HepG2 (cell line): ENCODE measurements at regions not wholly inside any gene's neighbourhood (a gene's known extent, or its start where the extent isn't known, plus 50 kb on each side); places are given as distances from the start of the nearest gene placed in this dataset.

Source experiments
- ATAC-seq: fragments of 200-7000 bp; cut with Tn5 transposase; 3 replicates; pipeline ENCODE4 v1.9.1; 2020; ENCODE audit warnings: mild to moderate bottlenecking, moderate library complexity
- BruUV-seq: library from RNA; stranded (reverse); fragments of 400-500 nt; replicated peaks from 2 replicates; lab custom pipeline; 2021; lab: Mats Ljungman, UMichigan
- CTCF ChIA-PET: fragments of 300-600 bp; formaldehyde crosslinking; extraction: SDS; loops from one replicate; lab custom pipeline; 2021; ENCODE audit warnings: low total read pairs, inconsistent platforms, low intra/inter-chr PET ratio; lab: Yijun Ruan, JAX
- POLR2A ChIA-PET: fragments of 350-600 bp; sonication (Branson Sonifier 250); formaldehyde crosslinking; loops from one replicate; lab custom pipeline; 2020; ENCODE audit warnings: antibody characterized with exemption, inconsistent platforms; lab: Yijun Ruan, JAX
- DNase-seq: peaks from one replicate; pipeline ENCODE4 v3.0.0-alpha.2; 2015; ENCODE audit warnings: low spot score
- FAIRE-seq: peaks from 3 replicates; lab custom pipeline; 2011; peaks lifted over from hg19 to GRCh38; lab: Jason Lieb, UNC
- H2AFZ ChIP-seq: one replicate; pipeline ENCODE4 v1.6.1; 2011; ENCODE audit warnings: low read length, inconsistent platforms
- H3K27ac ChIP-seq: fragments of 300-600 bp; 3 replicates; pipeline ENCODE4 v1.8.0; 2011; ENCODE audit warnings: mixed run types, mild to moderate bottlenecking, mixed read lengths, low read length, inconsistent platforms; ENCODE audit not compliant: insufficient read depth; ENCODE audit errors: extremely low read length
- H3K27me3 ChIP-seq, 2 experiments: fragments of 200-600 bp in 1 of 2; 2 replicates in 1 of 2; 3 replicates in 1 of 2; pipeline versions ENCODE4 v1.6.0 to v1.8.0; 2011; ENCODE audit warnings: low read length in 2 of 2, mild to moderate bottlenecking in 2 of 2, moderate library complexity in 2 of 2, inconsistent platforms in 1 of 2; ENCODE audit not compliant: insufficient read depth in 2 of 2, control insufficient read depth in 1 of 2
- H3K36me3 ChIP-seq, 2 experiments: fragments of 200-600 bp in 1 of 2; replicated peaks in 1 of 2; 2 replicates in 1 of 2; 3 replicates in 1 of 2; pipeline versions ENCODE4 v1.5.1 to v1.8.0; 2011; ENCODE audit warnings: low read length in 2 of 2, inconsistent platforms in 1 of 2; ENCODE audit not compliant: insufficient read depth in 2 of 2, control insufficient read depth in 1 of 2
- H3K4me1 ChIP-seq: 2 replicates; pipeline ENCODE4 v1.5.1; 2012; ENCODE audit warnings: low read length, inconsistent platforms; ENCODE audit not compliant: insufficient read depth
- H3K4me2 ChIP-seq: 2 replicates; pipeline ENCODE4 v1.6.0; 2011; ENCODE audit warnings: low read depth, low read length, inconsistent platforms
- H3K4me3 ChIP-seq, 3 experiments: fragments of 200-600 bp in 1 of 3; sonication (generic), shearing (Covaris generic) in 1 of 3; replicated peaks in 1 of 3; 2 replicates each; pipeline ENCODE4 v1.5.1; 2011 to 2016; ENCODE audit warnings: low read length in 3 of 3, inconsistent platforms in 2 of 3, low read depth in 2 of 3, mild to moderate bottlenecking in 2 of 3, control low read depth in 1 of 3, mixed read lengths in 1 of 3; ENCODE audit not compliant: insufficient read depth in 1 of 3
- H3K79me2 ChIP-seq: one replicate; pipeline ENCODE4 v1.6.1; 2011; ENCODE audit warnings: low read length, inconsistent platforms; ENCODE audit not compliant: insufficient read depth
- H3K9ac ChIP-seq: 2 replicates; pipeline ENCODE4 v1.6.0; 2011; ENCODE audit warnings: mild to moderate bottlenecking, low read depth, low read length, inconsistent platforms; ENCODE audit not compliant: insufficient read depth
- H3K9me3 ChIP-seq: 2 replicates; pipeline ENCODE4 v1.5.1; 2012; ENCODE audit warnings: mild to moderate bottlenecking, low read length
- H4K20me1 ChIP-seq: 2 replicates; pipeline ENCODE4 v1.6.0; 2011; ENCODE audit warnings: inconsistent platforms, mild to moderate bottlenecking, low read length, moderate library complexity; ENCODE audit not compliant: insufficient read depth
- CREB1 ChIP-seq, 2 experiments: fragments of 450-650 bp in 1 of 2; IDR thresholded peaks; 2 replicates each; pipeline ENCODE4 v1.6.1; 2016 to 2017; ENCODE audit warnings: control low read depth in 1 of 2, mild to moderate bottlenecking in 1 of 2, missing compliant biosample characterization in 1 of 2, missing genetic modification characterization in 1 of 2
- EP300 ChIP-seq, 3 experiments: sonication (generic) in 1 of 3; formaldehyde crosslinking in 1 of 3; IDR thresholded peaks; 2 replicates each; pipeline versions ENCODE4 v1.5.1 to v1.6.1; 2011 to 2020; ENCODE audit warnings: low read depth in 2 of 3, low read length in 2 of 3, borderline replicate concordance in 1 of 3, improper control_type of control experiment in 1 of 3, mild to moderate bottlenecking in 1 of 3, missing genetic modification reagents in 1 of 3, moderate library complexity in 1 of 3
- FOSL2 ChIP-seq: sonication (generic); formaldehyde crosslinking; IDR thresholded peaks from 2 replicates; pipeline ENCODE4 v1.4.0; 2020; ENCODE audit warnings: missing genetic modification reagents
- KDM3A ChIP-seq: IDR thresholded peaks from 2 replicates; pipeline ENCODE4 v1.6.1; 2018; ENCODE audit warnings: low read depth, missing compliant biosample characterization
- MAFF ChIP-seq: IDR thresholded peaks from 2 replicates; pipeline ENCODE4 v1.6.1; 2011; ENCODE audit warnings: low read depth, low read length, improper control_type of control experiment
- MTA3 ChIP-seq: sonication (generic); formaldehyde crosslinking; IDR thresholded peaks from 2 replicates; pipeline ENCODE4 v1.4.0; 2020; ENCODE audit warnings: missing genetic modification reagents
- NCOA2 ChIP-seq: sonication (generic); formaldehyde crosslinking; IDR thresholded peaks from 2 replicates; pipeline ENCODE4 v1.8.0; 2022; ENCODE audit warnings: inconsistent platforms
- RFX3 ChIP-seq: IDR thresholded peaks from 2 replicates; pipeline ENCODE4 v1.6.1; 2016; ENCODE audit warnings: missing biosample characterization, missing genetic modification reagents
- RXRB ChIP-seq: IDR thresholded peaks from 2 replicates; pipeline ENCODE4 v1.6.1; 2016; ENCODE audit warnings: borderline replicate concordance, missing genetic modification reagents, missing compliant biosample characterization
- SIX1 ChIP-seq: sonication (generic); formaldehyde crosslinking; IDR thresholded peaks from 2 replicates; pipeline ENCODE4 v1.4.0; 2020; ENCODE audit warnings: missing genetic modification reagents, borderline replicate concordance
- ZBTB21 ChIP-seq: sonication (generic); formaldehyde crosslinking; IDR thresholded peaks from 2 replicates; pipeline ENCODE4 v1.4.0; 2020; ENCODE audit warnings: missing genetic modification reagents
- ZKSCAN8 ChIP-seq: IDR thresholded peaks from 2 replicates; pipeline ENCODE4 v1.6.1; 2016; ENCODE audit warnings: borderline replicate concordance, missing genetic modification reagents, missing compliant biosample characterization
- ZNF570 ChIP-seq: sonication (generic); formaldehyde crosslinking; IDR thresholded peaks from 2 replicates; pipeline ENCODE4 v1.4.0; 2020; ENCODE audit warnings: mild to moderate bottlenecking, missing genetic modification reagents, borderline replicate concordance
- ZNF652 ChIP-seq: IDR thresholded peaks from 2 replicates; pipeline ENCODE4 v1.6.1; 2016; ENCODE audit warnings: low read depth, borderline replicate concordance
- WGBS: methylation state at CpG from one replicate; pipeline ENCODE4 v1.1.6; 2017; ENCODE audit warnings: low lambda C conversion rate; 5-methylcytosine and 5-hydroxymethylcytosine counted together
- in situ Hi-C: cut with HindIII; loops from 2 replicates; pipeline ENCODE4 v1.10.0; 2017; ENCODE audit warnings: low pct_unique_long_range_greater_than_20kb; ENCODE audit not compliant: extremely low pct_ligation_motif_present
- intact Hi-C: fragments of 100-400 bp; cut with micrococcal nuclease; formaldehyde crosslinking; loops from one replicate; pipeline ENCODE4 v1.10.0; 2022; ENCODE audit not compliant: unreplicated experiment
- TF ChIP-seq, protein P1 (sequence below): sonication (generic); formaldehyde crosslinking; IDR thresholded peaks from 2 replicates; pipeline ENCODE4 v1.8.0; 2022; ENCODE audit warnings: missing genetic modification reagents, mild to moderate bottlenecking, moderate library complexity, borderline replicate concordance

DNA sequence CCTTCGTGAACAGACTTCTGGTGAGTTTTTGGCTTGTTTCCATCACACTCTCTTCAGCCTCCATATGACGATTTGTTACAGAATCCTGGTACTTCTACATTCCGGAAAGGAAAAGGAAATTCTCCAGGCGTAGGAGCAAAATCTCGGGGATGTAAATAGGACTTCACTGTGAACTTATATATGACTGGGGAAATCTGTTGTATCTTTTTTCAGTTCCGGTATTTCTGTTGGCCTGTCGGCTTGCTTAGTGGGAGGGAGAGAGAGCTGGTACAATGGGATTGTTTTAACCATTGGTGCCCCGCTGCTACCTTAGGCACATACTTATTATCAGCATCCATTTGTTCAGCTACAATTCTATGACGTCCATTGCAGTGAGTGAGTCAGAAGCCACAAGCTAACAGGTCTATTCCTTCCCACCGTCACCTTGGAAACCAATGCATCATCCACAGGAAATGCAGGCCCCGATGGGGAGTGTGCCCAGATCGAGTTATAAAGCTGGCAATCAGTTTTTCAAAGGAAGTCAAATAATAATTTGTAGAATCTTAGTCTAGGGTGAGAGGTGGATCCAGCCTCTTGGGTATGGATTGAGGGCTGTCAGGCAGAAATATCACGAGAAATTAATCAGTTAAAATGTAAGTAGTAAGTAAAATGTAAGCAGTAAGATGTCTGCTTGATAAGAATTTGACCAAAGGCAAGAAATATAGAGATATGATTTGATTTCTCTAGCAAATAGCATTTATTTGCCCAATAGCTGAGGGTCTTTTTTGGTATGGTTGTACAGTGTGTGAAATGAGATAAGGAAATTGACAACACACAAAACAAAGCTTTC is 92.0 kb upstream of the MKLN1 start:
- no peak overlapping the region for H2AFZ ChIP-seq
- ChIA-PET POLR2A (no interaction called here), CTCF (no interaction called here)
- no peak for ATAC-seq
- 5% methylated on average over 13 of the region's 13 CpGs for WGBS
- H3K9me3 ChIP-seq: no peaks in the 10 kb centered on the region
- peaks cover 23% of the 10 kb centered on the region for H3K4me1 ChIP-seq
- in situ Hi-C loops (no loop called here), intact Hi-C loops (no loop called here)
- H3K79me2 ChIP-seq: no peaks in the 10 kb centered on the region
- no peak overlapping the region for H3K27ac ChIP-seq
- H3K27me3 ChIP-seq: peaks cover 0 to 5% of the 10 kb centered on the region in 2 experiments; a peak in 1 of 5 replicates
- H3K36me3 ChIP-seq: no peaks in the 10 kb centered on the region
- H3K9ac ChIP-seq: no peak overlapping the region
- no TSS peak for BruUV-seq
- no peaks in the 10 kb centered on the region for H4K20me1 ChIP-seq
- peak; percentile 16 for DNase-seq
- H3K4me2 ChIP-seq: 0 out of 2 replicates have a peak overlapping the region, but pooled peaks have one; percentile 10
- H3K4me3 ChIP-seq: no peak overlapping the region
- FAIRE-seq: no peak
- TF ChIP-seq ZBTB21 (CRISPR knock-in tag) (no peak), RFX3 (CRISPR knock-in tag) (peak; percentile 14; the same call in 1 of the 2 replicates), ZNF652 (CRISPR knock-in tag) (peak; percentile 48; the same call in 1 of the 2 replicates), FOSL2 (CRISPR knock-in tag) (0 out of 2 replicates have a peak, but pooled peaks have one; percentile 25), ZNF570 (CRISPR knock-in tag) (no peak), RXRB (no peak), MTA3 (no peak), CREB1 (IDR thresholded peaks at IDR 0.05) (0 out of 2 replicates have a peak, but pooled peaks have one; percentile 3), CREB1 (CRISPR knock-in tag; IDR thresholded peaks at IDR 0.05) (no peak)

DNA sequence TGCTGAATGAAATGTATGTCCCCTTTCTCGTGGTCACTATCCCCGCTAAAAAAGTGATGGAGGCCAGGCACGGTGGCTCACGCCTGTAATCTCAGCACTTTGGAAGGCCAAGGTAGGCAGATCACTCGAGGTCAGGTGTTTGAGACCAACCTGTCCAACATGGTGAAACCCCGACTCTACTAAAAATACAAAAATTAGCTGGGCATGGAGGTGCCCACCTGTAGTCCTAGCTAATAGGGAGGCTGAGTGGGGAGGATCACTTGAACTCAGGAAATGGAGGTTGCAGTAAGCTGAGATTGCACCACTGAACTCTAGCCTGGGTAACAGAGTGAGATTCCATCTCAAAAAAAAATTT is 91.4 kb upstream of the MKLN1 start:
- H3K4me2 ChIP-seq: no peak overlapping the region
- no peak overlapping the region for H2AFZ ChIP-seq
- no peak for TF ChIP-seq MAFF
- TF ChIP-seq SIX1 (CRISPR knock-in tag): no peak
- no peak for TF ChIP-seq EP300 (IDR thresholded peaks at IDR 0.05; ENCODE audit: low read depth in 2 of 2, low read length in 2 of 2)
- TF ChIP-seq EP300 (CRISPR knock-in tag; IDR thresholded peaks at IDR 0.05; ENCODE audit: borderline replicate concordance): no peak
- TF ChIP-seq ZKSCAN8 (CRISPR knock-in tag): no peak
- TF ChIP-seq KDM3A (CRISPR knock-in tag): no peak
- TF ChIP-seq NCOA2 (CRISPR knock-in tag): no peak
- TF ChIP-seq, protein P1, sequence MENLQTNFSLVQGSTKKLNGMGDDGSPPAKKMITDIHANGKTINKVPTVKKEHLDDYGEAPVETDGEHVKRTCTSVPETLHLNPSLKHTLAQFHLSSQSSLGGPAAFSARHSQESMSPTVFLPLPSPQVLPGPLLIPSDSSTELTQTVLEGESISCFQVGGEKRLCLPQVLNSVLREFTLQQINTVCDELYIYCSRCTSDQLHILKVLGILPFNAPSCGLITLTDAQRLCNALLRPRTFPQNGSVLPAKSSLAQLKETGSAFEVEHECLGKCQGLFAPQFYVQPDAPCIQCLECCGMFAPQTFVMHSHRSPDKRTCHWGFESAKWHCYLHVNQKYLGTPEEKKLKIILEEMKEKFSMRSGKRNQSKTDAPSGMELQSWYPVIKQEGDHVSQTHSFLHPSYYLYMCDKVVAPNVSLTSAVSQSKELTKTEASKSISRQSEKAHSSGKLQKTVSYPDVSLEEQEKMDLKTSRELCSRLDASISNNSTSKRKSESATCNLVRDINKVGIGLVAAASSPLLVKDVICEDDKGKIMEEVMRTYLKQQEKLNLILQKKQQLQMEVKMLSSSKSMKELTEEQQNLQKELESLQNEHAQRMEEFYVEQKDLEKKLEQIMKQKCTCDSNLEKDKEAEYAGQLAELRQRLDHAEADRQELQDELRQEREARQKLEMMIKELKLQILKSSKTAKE (CRISPR knock-in tag): no peak

More for the DNA sequence above, 91.4 kb upstream of the MKLN1 start:
- BruUV-seq: no TSS peak
- ATAC-seq (no peak), DNase-seq (no peak), FAIRE-seq (no peak)
- Histone ChIP-seq H3K79me2 (no peaks in the 10 kb centered on the region), H3K36me3 (no peaks in the 10 kb centered on the region), H4K20me1 (no peaks in the 10 kb centered on the region), H3K27ac (no peak overlapping the region), H3K27me3 (peaks cover 0 to 5% of the 10 kb centered on the region in 2 experiments; a peak in 1 of 5 replicates), H3K4me3 (no peak overlapping the region), H3K9me3 (no peaks in the 10 kb centered on the region), H3K4me1 (peaks cover 23% of the 10 kb centered on the region), H3K9ac (no peak overlapping the region)
- in situ Hi-C loops (no loop called here), intact Hi-C loops (no loop called here)
- WGBS: 51% methylated on average over 6 of the region's 6 CpGs
- ChIA-PET CTCF (no interaction called here), POLR2A (no interaction called here)
